ENCODE measurements at regions not wholly inside any gene's neighbourhood (a gene's known extent, or its start where the extent isn't known, plus 50 kb on each side); places are given as distances from the start of the nearest gene placed in this dataset.

DNA sequence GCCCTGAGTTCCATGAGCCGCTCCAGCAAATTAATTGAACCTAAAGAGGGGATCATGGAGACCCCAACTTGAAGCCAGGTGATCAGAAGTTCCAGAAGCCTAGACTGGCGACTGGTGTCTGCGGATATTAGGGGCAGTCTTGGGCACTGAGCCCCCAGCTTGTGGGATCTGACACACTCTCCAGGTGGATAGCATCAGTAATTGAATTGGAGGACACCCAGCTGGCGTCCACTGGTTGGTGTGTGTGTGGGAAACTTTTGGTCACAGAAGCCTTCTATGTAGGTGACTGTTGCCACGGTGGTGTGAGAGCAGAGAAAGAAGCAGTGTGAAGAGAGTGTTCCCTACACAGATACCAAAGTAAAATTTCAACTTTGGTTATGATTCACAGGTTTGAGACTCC lies 106.0 kb upstream of the ADPGK start:
- Histone ChIP-seq H4K8ac (ENCODE audit: low read depth, low read length) (no peak overlapping the region), H2BK15ac (replicated peaks; ENCODE audit: low read depth) (no peak overlapping the region), H3K27me3 (ENCODE audit: insufficient read depth, low read length, poor library complexity) (no peaks in the 10 kb centered on the region), H3K27ac (ENCODE audit: low read depth, low read length) (no peak overlapping the region), H3K9ac (ENCODE audit: low read length) (no peak overlapping the region), H3K4me3 (ENCODE audit: low read length) (no peak overlapping the region), H3K23ac (ENCODE audit: low read length) (no peak overlapping the region), H3K18ac (ENCODE audit: low read length) (no peak overlapping the region), H3K36me3 (ENCODE audit: control insufficient read depth, insufficient read depth, low read length) (no peaks in the 10 kb centered on the region), H2BK5ac (ENCODE audit: low read length) (no peak overlapping the region), H4K5ac (ENCODE audit: low read length) (no peak overlapping the region), H3K56ac (ENCODE audit: low read length) (no peak overlapping the region), H3K79me1 (ENCODE audit: low read length) (no peaks in the 10 kb centered on the region), H3K4ac (ENCODE audit: low read depth, low read length) (no peak overlapping the region), H2BK120ac (ENCODE audit: low read depth, low read length) (no peak overlapping the region), H3K4me2 (ENCODE audit: low read length) (no peak overlapping the region), H3K79me2 (ENCODE audit: control insufficient read depth, insufficient read depth, low read length) (no peaks in the 10 kb centered on the region), H3K4me1 (ENCODE audit: control insufficient read depth, low read depth, low read length) (no peaks in the 10 kb centered on the region), H2AK5ac (ENCODE audit: low read length) (no peak overlapping the region)
- no peak for DNase-seq
- no CpG with 5 or more reads among the region's 5 CpGs for WGBS (ENCODE audit: extremely low coverage, insufficient coverage, low lambda C conversion rate)

DNA sequence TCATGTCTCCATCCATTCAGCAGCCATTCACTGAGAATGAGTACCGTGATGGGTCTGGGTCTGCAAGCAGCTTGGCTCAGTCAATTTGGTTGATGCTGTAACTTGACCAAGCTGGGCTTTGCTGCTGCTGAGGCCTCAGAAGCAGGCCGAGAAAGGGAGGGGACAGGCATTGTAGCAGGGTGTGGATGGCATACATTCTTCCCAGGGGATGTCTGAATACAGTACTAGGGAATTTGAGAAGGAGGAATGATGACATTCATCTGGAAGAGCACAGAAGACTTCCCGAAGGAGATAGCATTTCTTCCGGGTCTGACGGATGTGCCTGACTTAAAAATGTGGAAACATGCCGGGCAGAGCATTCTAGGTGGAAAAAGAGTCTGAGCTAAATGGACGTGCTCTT lies 105.3 kb upstream of the ADPGK start:
- no peak overlapping the region for H2BK120ac ChIP-seq (ENCODE audit: low read depth, low read length)

DNA sequence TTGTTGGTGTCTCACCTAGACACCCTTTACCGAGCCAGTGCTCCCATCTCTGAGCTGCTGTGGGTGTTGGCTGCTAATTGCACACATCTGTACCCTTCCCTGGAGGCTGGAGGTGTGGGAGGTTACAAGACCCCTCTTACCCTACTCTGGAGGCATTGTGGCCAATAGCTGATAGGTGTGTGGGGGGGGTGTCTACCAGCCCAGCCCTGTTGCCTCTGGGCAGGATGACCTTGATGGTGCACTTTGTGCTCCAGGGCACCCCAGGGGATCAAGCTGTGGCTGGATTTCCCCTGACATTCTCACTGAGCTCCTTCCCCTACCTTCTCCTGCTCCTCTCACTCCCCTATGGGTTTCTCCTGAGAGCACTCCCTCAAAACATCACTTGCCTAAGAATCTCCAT lies 104.7 kb upstream of the ADPGK start:
- H3K4me3 ChIP-seq (ENCODE audit: low read length): no peak overlapping the region

More for the DNA sequence above, 105.3 kb upstream of the ADPGK start:
- no peaks in the 10 kb centered on the region for H3K4me1 ChIP-seq (ENCODE audit: control insufficient read depth, low read depth, low read length)
- H3K4me3 ChIP-seq (ENCODE audit: low read length): no peak overlapping the region
- H2BK5ac ChIP-seq (ENCODE audit: low read length): no peak overlapping the region
- no peak overlapping the region for H3K18ac ChIP-seq (ENCODE audit: low read length)
- H3K4ac ChIP-seq (ENCODE audit: low read depth, low read length): no peak overlapping the region
- no peak overlapping the region for H3K23ac ChIP-seq (ENCODE audit: low read length)
- H3K27ac ChIP-seq (ENCODE audit: low read depth, low read length): no peak overlapping the region
- no peak overlapping the region for H4K5ac ChIP-seq (ENCODE audit: low read length)
- H3K36me3 ChIP-seq (ENCODE audit: control insufficient read depth, insufficient read depth, low read length): no peaks in the 10 kb centered on the region
- no peak overlapping the region for H2AK5ac ChIP-seq (ENCODE audit: low read length)
- H3K27me3 ChIP-seq (ENCODE audit: insufficient read depth, low read length, poor library complexity): no peaks in the 10 kb centered on the region
- no peak overlapping the region for H3K9ac ChIP-seq (ENCODE audit: low read length)
- no CpG with 5 or more reads among the region's 7 CpGs for WGBS (ENCODE audit: extremely low coverage, insufficient coverage, low lambda C conversion rate)
- no peak overlapping the region for H3K56ac ChIP-seq (ENCODE audit: low read length)
- H3K79me1 ChIP-seq (ENCODE audit: low read length): no peaks in the 10 kb centered on the region
- H3K79me2 ChIP-seq (ENCODE audit: control insufficient read depth, insufficient read depth, low read length): no peaks in the 10 kb centered on the region
- no peak for DNase-seq
- H4K8ac ChIP-seq (ENCODE audit: low read depth, low read length): no peak overlapping the region
- H3K4me2 ChIP-seq (ENCODE audit: low read length): no peak overlapping the region
- no peak overlapping the region for H2BK15ac ChIP-seq (replicated peaks; ENCODE audit: low read depth)

GRCh38 chr15:72887376-72887775 lies 103.8 kb upstream of the ADPGK start:
- Histone ChIP-seq H3K79me2 (ENCODE audit: control insufficient read depth, insufficient read depth, low read length) (no peaks in the 10 kb centered on the region), H4K8ac (ENCODE audit: low read depth, low read length) (no peak overlapping the region), H2BK120ac (ENCODE audit: low read depth, low read length) (no peak overlapping the region), H3K9ac (ENCODE audit: low read length) (no peak overlapping the region), H3K4ac (ENCODE audit: low read depth, low read length) (no peak overlapping the region), H3K18ac (ENCODE audit: low read length) (no peak overlapping the region), H4K5ac (ENCODE audit: low read length) (no peak overlapping the region), H3K27me3 (ENCODE audit: insufficient read depth, low read length, poor library complexity) (no peaks in the 10 kb centered on the region), H3K4me2 (ENCODE audit: low read length) (no peak overlapping the region), H3K36me3 (ENCODE audit: control insufficient read depth, insufficient read depth, low read length) (no peaks in the 10 kb centered on the region), H2BK15ac (replicated peaks; ENCODE audit: low read depth) (no peak overlapping the region), H3K4me3 (ENCODE audit: low read length) (no peak overlapping the region), H2AK5ac (ENCODE audit: low read length) (no peak overlapping the region), H3K56ac (ENCODE audit: low read length) (no peak overlapping the region), H3K79me1 (ENCODE audit: low read length) (no peaks in the 10 kb centered on the region), H2BK5ac (ENCODE audit: low read length) (no peak overlapping the region), H3K27ac (ENCODE audit: low read depth, low read length) (no peak overlapping the region), H3K4me1 (ENCODE audit: control insufficient read depth, low read depth, low read length) (no peaks in the 10 kb centered on the region), H3K23ac (ENCODE audit: low read length) (no peak overlapping the region)
- no peak for DNase-seq
- no CpG with 5 or more reads among the region's 1 CpG for WGBS (ENCODE audit: extremely low coverage, insufficient coverage, low lambda C conversion rate)

More for the DNA sequence above, 104.7 kb upstream of the ADPGK start:
- H3K79me2 ChIP-seq (ENCODE audit: control insufficient read depth, insufficient read depth, low read length): no peaks in the 10 kb centered on the region
- no peak overlapping the region for H3K56ac ChIP-seq (ENCODE audit: low read length)
- no peak overlapping the region for H4K5ac ChIP-seq (ENCODE audit: low read length)
- no peak overlapping the region for H3K18ac ChIP-seq (ENCODE audit: low read length)
- no peaks in the 10 kb centered on the region for H3K4me1 ChIP-seq (ENCODE audit: control insufficient read depth, low read depth, low read length)
- no peak overlapping the region for H3K23ac ChIP-seq (ENCODE audit: low read length)
- H2AK5ac ChIP-seq (ENCODE audit: low read length): no peak overlapping the region
- no peaks in the 10 kb centered on the region for H3K79me1 ChIP-seq (ENCODE audit: low read length)
- no CpG with 5 or more reads among the region's 1 CpG for WGBS (ENCODE audit: extremely low coverage, insufficient coverage, low lambda C conversion rate)
- no peak for DNase-seq
- no peak overlapping the region for H2BK15ac ChIP-seq (replicated peaks; ENCODE audit: low read depth)
- H3K27ac ChIP-seq (ENCODE audit: low read depth, low read length): no peak overlapping the region
- H3K9ac ChIP-seq (ENCODE audit: low read length): no peak overlapping the region
- H3K4ac ChIP-seq (ENCODE audit: low read depth, low read length): no peak overlapping the region
- H4K8ac ChIP-seq (ENCODE audit: low read depth, low read length): no peak overlapping the region
- no peak overlapping the region for H2BK5ac ChIP-seq (ENCODE audit: low read length)
- no peaks in the 10 kb centered on the region for H3K27me3 ChIP-seq (ENCODE audit: insufficient read depth, low read length, poor library complexity)
- H2BK120ac ChIP-seq (ENCODE audit: low read depth, low read length): no peak overlapping the region
- no peaks in the 10 kb centered on the region for H3K36me3 ChIP-seq (ENCODE audit: control insufficient read depth, insufficient read depth, low read length)
- no peak overlapping the region for H3K4me2 ChIP-seq (ENCODE audit: low read length)

DNA sequence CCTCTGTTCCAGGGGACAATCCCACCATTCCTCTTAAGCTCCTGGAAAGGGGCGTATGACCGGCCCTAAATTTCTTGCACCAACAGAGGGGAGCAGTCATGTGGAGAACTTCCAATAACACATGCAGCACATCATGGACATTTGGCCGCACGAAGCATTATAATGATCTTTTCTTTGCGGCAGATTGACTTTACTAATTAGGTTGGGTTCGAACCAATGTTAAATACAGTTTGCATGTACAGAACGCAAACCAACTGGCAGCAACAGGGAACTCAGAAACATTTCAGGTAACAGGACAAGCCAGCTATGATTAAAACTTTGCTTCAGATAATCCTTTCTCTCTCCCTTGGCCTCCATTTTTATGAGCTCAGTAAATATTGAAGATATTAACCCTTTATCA lies 100.8 kb upstream of the ADPGK start:
- Histone ChIP-seq H3K4me2 (ENCODE audit: low read length) (no peak overlapping the region), H3K27me3 (ENCODE audit: insufficient read depth, low read length, poor library complexity) (no peaks in the 10 kb centered on the region)

GRCh38 chr15:72873379-72874233 lies 90.0 kb upstream of the ADPGK start:
- Histone ChIP-seq H3K4ac (ENCODE audit: low read depth, low read length) (no peak overlapping the region), H3K4me3 (ENCODE audit: low read length) (no peak overlapping the region), H2BK120ac (ENCODE audit: low read depth, low read length) (no peak overlapping the region), H3K9ac (ENCODE audit: low read length) (no peak overlapping the region), H3K27ac (ENCODE audit: low read depth, low read length) (no peak overlapping the region), H4K5ac (ENCODE audit: low read length) (no peak overlapping the region), H3K36me3 (ENCODE audit: control insufficient read depth, insufficient read depth, low read length) (no peaks in the 10 kb centered on the region), H2BK15ac (replicated peaks; ENCODE audit: low read depth) (no peak overlapping the region), H4K8ac (ENCODE audit: low read depth, low read length) (no peak overlapping the region), H3K4me1 (ENCODE audit: control insufficient read depth, low read depth, low read length) (no peaks in the 10 kb centered on the region), H3K79me1 (ENCODE audit: low read length) (no peaks in the 10 kb centered on the region), H3K4me2 (ENCODE audit: low read length) (no peak overlapping the region), H2AK5ac (ENCODE audit: low read length) (no peak overlapping the region), H3K23ac (ENCODE audit: low read length) (no peak overlapping the region), H2BK5ac (ENCODE audit: low read length) (no peak overlapping the region), H3K79me2 (ENCODE audit: control insufficient read depth, insufficient read depth, low read length) (no peaks in the 10 kb centered on the region), H3K18ac (ENCODE audit: low read length) (no peak overlapping the region), H3K56ac (ENCODE audit: low read length) (no peak overlapping the region), H3K27me3 (ENCODE audit: insufficient read depth, low read length, poor library complexity) (no peaks in the 10 kb centered on the region)
- no peak for DNase-seq
- no CpG with 5 or more reads among the region's 12 CpGs for WGBS (ENCODE audit: extremely low coverage, insufficient coverage, low lambda C conversion rate)

More for the DNA sequence above, 100.8 kb upstream of the ADPGK start:
- Histone ChIP-seq H2AK5ac (ENCODE audit: low read length) (no peak overlapping the region), H3K9ac (ENCODE audit: low read length) (no peak overlapping the region), H2BK5ac (ENCODE audit: low read length) (no peak overlapping the region), H3K36me3 (ENCODE audit: control insufficient read depth, insufficient read depth, low read length) (no peaks in the 10 kb centered on the region), H3K4me3 (ENCODE audit: low read length) (no peak overlapping the region), H2BK15ac (replicated peaks; ENCODE audit: low read depth) (no peak overlapping the region), H3K4me1 (ENCODE audit: control insufficient read depth, low read depth, low read length) (no peaks in the 10 kb centered on the region), H4K8ac (ENCODE audit: low read depth, low read length) (no peak overlapping the region), H3K79me1 (ENCODE audit: low read length) (no peaks in the 10 kb centered on the region), H3K27ac (ENCODE audit: low read depth, low read length) (no peak overlapping the region), H3K18ac (ENCODE audit: low read length) (no peak overlapping the region), H3K4ac (ENCODE audit: low read depth, low read length) (no peak overlapping the region), H3K79me2 (ENCODE audit: control insufficient read depth, insufficient read depth, low read length) (no peaks in the 10 kb centered on the region), H2BK120ac (ENCODE audit: low read depth, low read length) (no peak overlapping the region), H3K56ac (ENCODE audit: low read length) (no peak overlapping the region), H4K5ac (ENCODE audit: low read length) (no peak overlapping the region), H3K23ac (ENCODE audit: low read length) (no peak overlapping the region)
- no peak for DNase-seq
- no CpG with 5 or more reads among the region's 7 CpGs for WGBS (ENCODE audit: extremely low coverage, insufficient coverage, low lambda C conversion rate)
